ENCODE measurements at regions not wholly inside any gene's neighbourhood (a gene's known extent, or its start where the extent isn't known, plus 50 kb on each side); places are given as distances from the start of the nearest gene placed in this dataset.

DNA sequence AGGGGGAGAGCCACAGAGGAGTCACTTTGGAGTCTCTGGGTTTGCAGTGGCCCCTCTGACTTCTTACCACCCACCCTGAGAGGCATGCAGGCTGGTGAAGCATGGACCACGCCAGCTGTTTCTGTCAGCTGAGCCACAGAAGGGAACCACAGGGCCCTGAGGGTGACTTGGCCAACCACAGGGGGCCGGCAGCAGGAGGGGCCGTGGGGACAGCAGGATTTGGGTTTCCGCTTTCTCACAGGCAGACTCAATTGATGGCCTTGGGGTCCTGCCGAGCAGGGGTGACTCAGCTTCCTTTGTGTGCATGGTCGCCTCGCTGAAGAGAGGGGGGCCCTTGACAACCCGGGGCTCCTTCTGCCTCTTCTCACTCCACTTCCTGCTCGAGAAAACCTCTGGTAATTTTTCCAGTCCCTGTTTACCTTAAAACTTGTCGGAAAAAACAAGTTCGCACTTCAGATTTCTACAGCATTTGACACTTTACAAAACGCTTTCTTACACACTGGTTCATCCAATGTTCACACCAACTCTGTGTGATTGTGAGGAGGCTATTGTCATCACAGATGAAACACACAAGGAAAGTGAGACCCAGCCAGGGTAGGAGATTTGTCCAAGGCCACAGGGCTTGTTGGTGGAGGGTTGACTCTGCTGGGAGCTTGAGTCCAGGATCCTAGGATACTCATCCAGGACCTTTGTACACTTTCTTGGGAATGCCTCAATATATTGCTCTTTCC, 311.2 kb downstream of the LPIN1 start:
- DNase-seq (ENCODE audit: low read depth in 2 of 2), result no peak

DNA sequence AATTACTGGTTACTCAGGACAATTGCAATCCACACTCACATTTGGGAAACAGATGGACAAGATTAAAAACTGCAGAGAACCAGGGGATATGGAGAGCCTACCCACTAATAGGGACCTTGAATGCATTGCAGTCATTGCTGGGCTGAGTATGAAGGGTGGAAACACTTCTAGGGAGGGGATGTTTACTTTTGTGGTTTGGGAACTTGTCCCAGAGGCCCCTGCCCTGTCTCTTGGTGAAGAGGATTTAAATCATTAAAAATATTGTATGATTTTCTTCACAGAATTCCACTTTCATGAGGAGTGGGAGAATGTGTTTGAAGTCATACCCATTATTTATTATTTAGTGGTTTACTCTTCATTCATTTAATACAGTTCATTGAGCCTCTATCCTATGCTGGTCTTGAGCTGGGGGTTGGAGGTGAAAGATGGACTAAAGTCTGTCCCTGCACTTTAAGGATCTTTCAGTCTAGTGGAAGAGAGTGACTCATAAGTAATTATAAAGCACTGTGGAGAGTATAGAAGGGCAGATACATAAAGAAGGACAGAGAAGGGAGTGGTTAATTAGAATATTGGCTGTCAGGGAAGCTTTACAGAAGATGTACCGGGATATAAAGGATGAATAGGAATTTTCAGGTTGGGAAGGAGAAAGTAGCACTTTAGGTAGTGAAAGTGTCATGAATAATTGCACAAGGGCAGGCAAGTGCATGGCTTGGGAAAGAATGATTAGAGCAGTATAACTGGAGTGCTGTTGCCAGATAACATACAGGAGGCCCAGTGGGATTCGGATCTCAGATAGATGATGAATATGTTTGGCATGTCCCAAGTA, 313.4 kb downstream of the LPIN1 start:
- DNase-seq (ENCODE audit: low read depth in 2 of 2), result no peak

DNA sequence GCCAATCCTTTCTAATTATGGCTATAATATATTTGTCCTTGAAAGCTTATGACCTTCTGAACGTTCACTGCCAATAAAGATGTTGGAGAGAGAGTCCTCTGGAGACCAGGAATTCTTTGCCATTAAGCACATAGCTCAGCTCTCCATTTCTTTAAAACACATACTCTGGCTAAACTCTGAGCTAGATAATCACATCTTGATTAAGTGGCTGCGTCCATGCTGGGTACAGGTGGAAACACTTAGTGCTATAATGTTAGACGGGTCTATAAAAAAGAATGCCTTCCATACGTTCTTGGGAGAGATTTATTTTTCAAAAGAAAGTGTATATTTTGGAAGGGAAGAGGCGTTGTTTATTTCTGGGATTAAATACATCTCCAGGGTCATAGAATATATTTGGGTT, 314.5 kb downstream of the LPIN1 start:
- DNase-seq (ENCODE audit: low read depth in 2 of 2), result no peak

DNA sequence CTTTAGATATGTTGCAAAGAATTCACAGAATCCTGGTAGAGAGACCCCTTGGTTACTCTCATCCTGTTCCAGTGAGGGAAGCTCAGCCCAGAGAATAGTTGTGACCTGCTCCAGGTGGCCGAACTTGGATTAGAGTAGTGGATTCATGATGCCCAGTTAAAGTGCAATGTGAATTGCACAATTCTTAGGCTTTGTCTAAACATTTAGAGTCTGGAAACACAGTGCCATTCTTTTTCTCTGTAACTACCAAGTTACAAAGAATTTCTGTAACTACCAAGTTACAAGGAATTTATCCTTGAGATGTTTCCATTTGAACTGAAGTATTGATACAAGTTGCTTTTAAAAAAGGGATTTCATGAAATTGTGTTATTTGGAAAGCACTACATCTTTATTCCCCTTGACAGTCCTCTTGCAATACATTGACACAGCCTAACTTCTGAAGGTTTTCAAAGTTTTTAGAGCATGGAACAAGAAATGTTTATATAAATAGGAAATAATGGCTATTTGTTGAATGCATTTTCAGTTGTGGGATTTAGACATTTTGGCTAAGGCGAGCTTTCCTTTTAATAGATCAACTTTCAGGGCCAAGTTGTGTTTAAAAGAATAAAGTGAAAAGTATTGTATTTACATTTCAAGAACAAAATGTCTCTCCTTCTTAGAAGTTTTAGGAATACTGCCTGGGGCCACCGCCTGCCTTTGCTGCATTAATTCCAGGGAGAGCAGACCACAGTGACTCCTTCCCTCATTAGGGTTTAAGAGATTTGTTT, 315.0 kb downstream of the LPIN1 start:
- no peak for DNase-seq (ENCODE audit: low read depth in 2 of 2)

DNA sequence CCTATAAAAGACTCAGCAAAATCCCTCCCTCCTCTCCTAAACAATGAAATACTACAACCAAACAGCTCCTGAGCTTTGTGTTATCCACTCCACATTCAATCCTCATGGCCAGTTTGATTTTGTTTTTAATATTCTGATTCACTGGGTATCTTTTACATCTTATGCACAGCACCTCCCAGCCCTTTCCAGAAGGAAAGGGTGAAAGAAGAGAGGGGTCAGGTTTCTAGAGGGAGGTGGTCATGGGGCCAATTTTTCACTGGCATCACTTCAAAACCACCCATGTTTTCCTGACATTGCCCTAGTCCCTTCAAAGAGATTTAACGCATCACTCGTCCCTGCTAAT, 315.6 kb downstream of the LPIN1 start:
- DNase-seq (ENCODE audit: low read depth in 2 of 2), result no peak

DNA sequence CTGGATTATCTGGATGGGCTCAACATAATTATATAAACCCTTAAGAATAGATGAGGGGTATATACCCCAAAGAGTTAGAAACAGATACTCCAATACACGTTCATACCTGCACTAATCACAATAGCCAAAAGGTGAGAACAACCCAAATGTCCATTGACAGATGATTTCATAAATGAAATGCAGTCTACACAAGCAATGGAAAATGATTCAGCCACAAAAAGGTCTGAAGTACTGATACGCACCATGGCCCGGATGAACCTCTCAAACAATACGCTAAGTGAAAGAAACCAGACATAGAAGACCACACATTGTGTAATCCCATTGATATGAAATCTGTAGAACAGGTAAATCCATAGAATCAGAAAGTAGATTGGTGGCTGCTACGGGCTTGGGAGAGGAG, 316.8 kb downstream of the LPIN1 start:
- no peak for DNase-seq (ENCODE audit: low read depth in 2 of 2)

DNA sequence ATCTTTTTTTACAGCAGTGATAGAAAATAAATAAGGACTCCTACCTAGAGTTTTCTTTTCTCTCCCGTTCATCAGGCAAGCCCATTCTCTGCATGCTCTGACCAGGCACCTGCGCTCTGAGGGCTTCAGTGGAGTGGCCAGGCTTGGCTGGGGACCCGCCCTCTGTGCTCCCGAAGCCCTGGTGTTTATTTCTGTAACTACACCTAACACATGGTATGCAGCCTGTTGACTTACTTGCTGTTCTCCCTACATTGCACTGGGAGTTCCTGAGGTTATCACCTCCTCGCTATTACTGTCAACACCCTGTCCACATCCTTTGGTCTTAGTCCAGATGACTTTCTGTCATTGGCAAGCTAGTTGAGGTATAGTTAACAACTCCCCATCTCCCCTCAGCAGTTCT, 317.7 kb downstream of the LPIN1 start:
- no peak for DNase-seq (ENCODE audit: low read depth in 2 of 2)

DNA sequence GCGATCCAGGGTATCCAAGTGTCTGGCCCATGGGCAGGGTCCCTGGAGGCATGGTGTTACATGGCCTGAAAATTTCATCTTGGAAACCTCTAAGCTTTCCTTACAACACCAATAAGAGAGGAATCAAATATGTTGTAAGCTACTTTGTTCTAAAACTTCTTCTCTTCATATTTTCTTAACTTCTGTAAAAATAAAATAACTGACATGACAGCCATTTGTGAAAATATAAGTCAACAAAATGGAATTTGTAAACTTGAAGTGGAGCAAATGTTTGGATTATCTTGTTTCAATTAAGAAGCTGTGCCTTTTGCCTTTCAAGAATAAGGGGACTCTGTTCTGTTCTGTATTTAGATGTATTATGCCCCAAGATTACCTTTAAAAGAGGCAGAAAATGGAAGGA, 319.7 kb downstream of the LPIN1 start:
- DNase-seq (ENCODE audit: low read depth in 2 of 2), result no peak

DNA sequence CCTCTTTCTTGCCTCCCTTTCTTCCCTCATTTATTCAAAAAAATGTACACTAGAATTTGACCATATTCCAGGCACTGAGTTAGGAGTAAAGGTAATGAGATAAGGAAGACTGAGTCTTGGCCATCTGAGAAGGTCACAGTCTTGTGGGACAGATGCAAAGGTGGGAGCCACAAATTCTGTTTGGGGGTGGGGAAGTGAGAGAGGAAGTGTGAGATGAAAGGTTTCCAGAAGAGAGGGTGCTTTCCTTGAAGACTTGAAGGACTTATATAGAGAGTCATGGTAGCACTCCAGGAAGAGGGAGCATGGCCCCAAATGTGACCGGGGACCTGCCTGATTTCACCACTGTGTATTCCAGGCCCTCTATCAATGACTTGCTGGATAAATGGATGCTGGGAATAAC, 320.6 kb downstream of the LPIN1 start:
- DNase-seq (ENCODE audit: low read depth in 2 of 2), result no peak

DNA sequence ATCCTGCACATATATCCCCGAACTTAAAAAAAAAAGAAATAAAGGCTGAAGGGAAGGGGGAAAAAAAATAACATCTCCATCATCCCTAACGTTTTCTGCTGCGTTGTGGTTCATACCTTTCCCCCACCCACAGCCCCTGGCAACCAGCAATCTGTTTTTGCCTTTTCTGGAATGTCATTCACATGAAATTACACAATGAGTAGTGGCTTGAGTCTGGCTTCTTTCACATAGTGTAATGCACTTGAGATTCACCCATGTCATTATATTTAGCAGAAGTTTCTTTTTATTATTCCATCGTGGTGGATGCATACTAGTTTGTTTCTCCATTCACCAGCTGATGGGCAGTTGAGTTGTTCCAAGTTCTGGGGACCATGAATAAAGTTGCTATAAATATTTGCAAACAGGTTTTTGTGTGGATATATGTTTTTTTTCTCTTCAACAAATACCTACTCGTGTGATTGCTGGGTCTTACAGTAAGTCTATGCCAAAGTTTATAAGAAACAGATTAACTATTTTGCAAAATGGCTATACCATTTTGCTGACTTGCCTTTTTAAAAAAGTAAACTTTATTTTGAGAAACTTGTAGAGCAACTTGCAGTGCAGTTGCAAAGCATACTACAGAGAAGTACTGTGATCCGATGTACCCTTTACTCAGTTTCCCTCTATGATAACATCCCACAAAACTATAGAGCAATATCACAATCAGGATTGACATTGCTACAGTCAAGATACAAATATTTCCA, 322.5 kb downstream of the LPIN1 start:
- DNase-seq (ENCODE audit: low read depth in 2 of 2), result no peak

DNA sequence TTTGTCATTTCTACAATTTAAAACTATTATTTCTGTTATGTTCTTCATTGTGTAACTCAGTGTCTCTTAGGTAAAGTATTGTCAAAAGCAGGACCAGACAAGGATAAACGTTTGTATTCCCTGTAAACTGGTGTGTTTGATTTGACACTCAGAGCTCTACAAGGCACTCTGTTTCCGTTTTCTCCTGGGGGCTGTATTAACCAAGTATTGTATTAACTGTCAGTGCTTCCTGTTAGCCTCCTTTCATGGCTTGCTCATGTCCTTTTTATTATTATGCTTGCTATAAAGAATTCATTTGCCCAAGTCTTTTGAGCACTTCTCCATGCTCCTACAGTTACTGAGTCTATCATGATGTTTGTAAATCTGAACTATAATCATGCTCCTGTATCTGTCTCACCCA, 323.7 kb downstream of the LPIN1 start:
- DNase-seq (ENCODE audit: low read depth in 2 of 2), result no peak

DNA sequence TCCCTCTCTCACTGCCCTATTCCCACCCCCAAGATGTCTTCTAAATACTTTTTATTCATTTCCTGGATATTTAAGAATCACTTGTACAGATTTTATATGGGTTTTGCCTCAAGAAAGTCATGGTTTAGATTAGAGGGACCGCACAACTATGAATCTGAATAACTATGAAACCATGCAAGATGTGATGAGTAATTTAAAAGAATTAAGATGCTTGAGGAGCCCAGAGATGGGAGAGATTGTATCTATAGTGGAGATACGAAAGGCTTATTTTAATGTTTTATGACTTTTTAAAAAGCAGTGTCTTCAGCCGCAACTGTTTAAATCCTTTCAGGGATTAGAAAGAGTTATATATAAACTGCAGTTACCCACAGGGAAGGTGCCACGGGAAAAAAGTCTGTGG, 324.1 kb downstream of the LPIN1 start:
- peak; percentile 58 to 71 for DNase-seq (ENCODE audit: low read depth in 2 of 2)

DNA sequence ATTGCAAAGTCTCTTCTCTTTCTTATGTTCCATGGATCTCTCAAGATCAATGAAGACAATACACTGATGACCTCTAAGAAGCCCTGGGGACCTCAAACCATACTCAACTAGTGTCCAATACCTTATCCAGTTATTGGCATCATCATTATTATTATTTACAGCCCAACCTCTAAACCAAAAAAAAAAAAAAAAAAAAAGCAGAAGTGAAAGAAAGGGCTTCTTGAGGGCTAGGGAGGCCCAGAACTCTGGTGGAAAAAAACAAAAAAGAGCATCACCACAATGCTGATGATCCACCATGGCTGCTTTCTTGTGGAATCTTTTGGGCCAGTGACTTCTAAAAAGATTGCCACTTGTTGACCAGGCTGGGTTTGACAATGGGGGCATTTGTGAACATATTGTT, 324.9 kb downstream of the LPIN1 start:
- no peak for DNase-seq (ENCODE audit: low read depth in 2 of 2)

DNA sequence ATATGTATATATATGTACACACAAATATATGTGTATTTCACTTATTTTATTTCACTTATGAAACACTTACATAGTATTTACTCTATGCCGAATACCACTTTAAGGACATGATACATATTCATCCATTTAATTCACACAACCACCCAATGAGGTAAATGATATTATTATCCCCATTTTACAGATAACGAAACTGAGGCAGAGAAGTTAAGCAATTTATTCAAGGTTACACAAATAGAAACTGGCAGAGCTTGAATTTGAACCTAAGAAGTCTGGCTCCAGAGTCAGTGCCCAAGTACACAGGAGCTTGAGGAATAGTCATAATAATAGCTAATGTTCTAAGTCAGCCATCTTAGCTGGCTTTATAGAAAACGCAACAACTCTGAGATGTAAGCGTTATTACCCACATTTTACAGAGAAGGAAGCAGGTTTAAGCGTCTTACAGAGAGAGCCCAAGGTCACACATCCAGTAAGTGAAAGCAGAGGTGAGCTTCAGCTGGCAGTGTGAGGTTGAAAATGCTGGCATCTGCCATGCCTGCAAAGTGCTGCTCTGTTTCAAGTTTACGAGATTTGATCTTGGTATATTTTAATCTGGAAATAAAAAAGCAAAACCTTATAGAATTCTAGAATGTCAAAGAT, 326.9 kb downstream of the LPIN1 start:
- DNase-seq (ENCODE audit: low read depth in 2 of 2), result no peak

DNA sequence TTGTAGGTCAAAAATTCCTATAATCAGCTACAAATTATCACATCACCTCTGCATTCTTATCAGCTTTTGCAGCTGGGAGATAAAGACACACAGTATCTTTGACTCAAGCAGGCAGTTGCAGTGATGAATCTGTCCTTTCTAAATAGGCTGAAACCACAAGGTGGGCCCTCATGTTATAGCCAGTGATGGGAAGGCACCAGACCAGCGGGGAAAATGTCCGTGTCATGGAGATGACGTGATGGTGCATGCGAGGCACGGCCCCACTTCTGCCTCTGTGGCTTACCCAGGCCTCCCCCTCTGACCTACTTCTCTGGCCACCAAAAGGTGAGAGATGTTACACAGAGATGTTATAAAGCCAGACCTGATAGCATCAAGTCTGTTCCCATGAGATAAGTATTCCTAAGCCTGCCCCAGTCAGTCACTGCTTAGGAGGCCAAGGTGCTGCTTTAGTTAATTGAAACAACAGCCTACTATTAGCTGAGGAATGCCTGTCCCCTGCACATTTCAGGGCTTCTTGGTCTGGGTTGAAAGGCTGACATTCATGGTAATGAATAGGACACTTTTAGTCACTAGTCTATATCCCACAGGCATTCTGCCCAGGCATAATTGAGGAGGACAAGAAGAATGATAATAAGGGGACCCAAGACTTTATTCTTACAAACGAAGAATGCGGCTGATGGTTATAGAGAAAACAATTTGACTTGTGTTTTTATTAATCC, 327.9 kb downstream of the LPIN1 start:
- no peak for DNase-seq (ENCODE audit: low read depth in 2 of 2)

DNA sequence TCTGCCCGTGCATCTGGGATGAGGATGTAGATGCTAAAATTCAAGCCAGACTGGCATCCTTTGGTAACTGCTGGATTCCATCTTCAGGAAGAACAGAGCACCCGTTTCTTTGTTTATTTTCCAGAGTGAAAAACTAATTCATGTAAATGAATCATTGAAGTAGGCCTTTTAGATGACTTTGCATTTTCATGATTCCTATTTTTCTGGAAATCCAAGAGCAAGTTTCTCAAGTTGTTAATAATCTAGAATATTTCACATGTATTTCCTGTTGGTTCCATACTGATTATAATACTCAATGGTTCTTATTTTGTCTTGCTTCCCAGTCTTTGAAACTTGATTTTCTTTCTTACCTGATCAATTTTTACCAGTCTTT, 328.4 kb downstream of the LPIN1 start:
- DNase-seq (ENCODE audit: low read depth in 2 of 2), result no peak

DNA sequence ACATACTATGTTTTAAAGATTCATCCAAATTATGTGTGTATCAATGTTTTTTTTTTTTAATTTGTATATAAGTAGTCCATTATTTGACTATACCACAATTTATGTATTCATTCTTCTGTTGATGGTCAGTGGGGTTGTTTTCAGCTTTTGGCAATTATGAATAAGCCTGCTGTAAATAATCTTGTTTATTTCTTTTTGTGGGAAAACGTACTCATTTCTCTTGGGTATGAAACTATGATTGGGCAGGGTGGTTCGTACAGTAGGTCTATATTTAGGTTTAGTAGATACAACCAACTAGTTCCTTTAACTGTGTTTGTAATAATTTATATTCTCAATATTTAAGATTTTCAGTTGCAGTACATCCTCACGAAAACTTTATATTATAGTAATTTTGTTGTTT, 329.2 kb downstream of the LPIN1 start:
- no peak for DNase-seq (ENCODE audit: low read depth in 2 of 2)

DNA sequence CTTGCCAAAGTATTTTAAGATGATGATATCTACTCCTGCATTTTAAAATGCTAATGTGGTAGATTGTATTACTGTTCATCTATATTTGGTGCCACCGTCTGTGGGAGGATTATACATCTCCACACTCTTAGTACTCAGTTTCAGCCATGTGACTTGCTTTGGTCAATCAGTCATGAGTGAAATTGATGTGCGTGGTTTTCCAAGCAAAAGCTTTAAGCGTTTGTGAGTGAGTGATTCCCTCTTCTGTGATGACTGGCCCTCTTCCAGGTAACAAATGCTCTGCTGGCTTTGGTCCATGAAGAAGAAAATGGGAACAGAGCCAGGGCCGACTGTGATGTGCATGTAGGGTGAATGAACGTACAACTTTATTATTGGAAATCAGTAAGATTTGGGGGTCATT, 330.4 kb downstream of the LPIN1 start:
- no peak for DNase-seq (ENCODE audit: low read depth in 2 of 2)

DNA sequence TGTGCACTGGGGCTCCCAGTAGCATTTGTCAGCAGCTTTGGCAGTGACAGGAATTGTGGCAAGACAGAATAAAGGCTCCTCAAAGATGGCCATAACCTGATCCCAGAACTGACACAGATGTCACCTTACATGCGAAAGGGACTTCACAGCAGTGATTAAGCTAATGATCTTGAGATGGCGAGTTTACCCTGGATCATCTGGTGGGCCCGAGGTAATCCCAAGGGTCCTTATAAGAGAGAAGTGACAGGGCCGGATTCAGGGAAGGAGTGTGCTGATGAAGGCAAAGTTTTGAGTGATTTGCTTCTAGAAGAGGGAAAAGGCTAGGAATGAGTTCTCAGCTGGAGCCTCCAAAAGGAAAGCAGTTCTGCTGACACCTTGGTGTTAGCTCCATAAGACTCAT, 333.9 kb downstream of the LPIN1 start:
- DNase-seq (ENCODE audit: low read depth in 2 of 2), result no peak

DNA sequence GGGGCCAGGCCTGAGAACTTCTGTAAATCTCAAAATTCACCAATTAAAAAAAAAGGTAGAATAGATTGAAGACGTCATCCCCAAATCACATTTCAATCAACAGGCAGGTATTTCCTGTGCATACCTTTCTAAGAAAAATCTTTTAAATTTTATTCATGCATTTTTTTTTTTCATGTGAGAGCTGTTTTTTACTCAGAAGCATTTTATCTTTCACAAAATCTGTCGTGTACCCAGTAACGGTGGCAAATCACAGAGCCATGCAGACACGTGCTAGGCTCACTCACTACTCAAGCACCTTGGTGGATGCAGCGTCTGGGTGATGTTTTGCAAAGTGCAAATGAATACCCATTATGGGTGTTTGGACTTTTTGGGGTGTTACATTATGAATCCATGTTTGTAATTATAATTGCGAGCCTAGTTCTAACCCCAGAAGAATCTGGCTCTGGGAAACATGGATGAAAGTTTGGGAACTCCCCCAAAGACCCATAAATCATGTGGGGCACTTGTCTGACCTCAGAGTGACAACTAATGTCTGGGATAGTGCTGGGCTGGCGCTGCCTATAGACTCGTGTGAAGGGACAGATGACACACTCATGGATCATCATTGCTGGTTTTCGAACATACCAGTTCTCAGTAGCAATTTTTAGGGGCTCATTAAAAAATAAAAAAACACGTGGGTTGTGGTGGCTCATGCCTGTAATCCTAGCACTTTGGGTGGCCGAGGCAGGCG, 335.2 kb downstream of the LPIN1 start:
- DNase-seq (ENCODE audit: low read depth in 2 of 2), result no peak

Measured in fibroblast of skin of left biceps (primary cell).